PC-3 (cell line): ENCODE measurements at regions not wholly inside any gene's neighbourhood (a gene's known extent, or its start where the extent isn't known, plus 50 kb on each side); places are given as distances from the start of the nearest gene placed in this dataset.

ENCODE experiments used
- CTCF ChIP-seq: fragments of 300-600 bp; sonication (generic); conservative IDR thresholded peaks from 2 replicates; pipeline ENCODE4 v1.5.1; 2017; ENCODE audit warnings: antibody characterized with exemption, low read depth, mild to moderate bottlenecking, low read length
- EZH2 ChIP-seq: fragments of 300-600 bp; sonication (generic); IDR thresholded peaks from one replicate; pipeline ENCODE4 v1.6.1; 2017; ENCODE audit warnings: antibody characterized with exemption, mild to moderate bottlenecking, low read length; ENCODE audit not compliant: unreplicated experiment
- EZH2phosphoT487 ChIP-seq: fragments of 300-600 bp; sonication (generic); IDR thresholded peaks from 2 replicates; pipeline ENCODE4 v1.6.1; 2018; ENCODE audit warnings: mild to moderate bottlenecking, antibody characterized with exemption, low read length, borderline replicate concordance

- TF ChIP-seq CTCF: no peak
- no peak for TF ChIP-seq EZH2
- no peak for TF ChIP-seq EZH2phosphoT487
These were observed 298.2 kb downstream of the KIF4B start for GRCh38 chr5:155311721-155312120.
